NCI-H345 (cell line): ENCODE measurements at regions not wholly inside any gene's neighbourhood (a gene's known extent, or its start where the extent isn't known, plus 50 kb on each side); places are given as distances from the start of the nearest gene placed in this dataset.
"Not testable (repeated sequence)": the region's sequence is repeated elsewhere in the genome, so short reads cannot be mapped to it uniquely, and the experiment has no call there.

Source experiments
- DNase-seq: peaks from one replicate; lab custom pipeline; 2025; lab: John Stamatoyannopoulos, UW

DNA sequence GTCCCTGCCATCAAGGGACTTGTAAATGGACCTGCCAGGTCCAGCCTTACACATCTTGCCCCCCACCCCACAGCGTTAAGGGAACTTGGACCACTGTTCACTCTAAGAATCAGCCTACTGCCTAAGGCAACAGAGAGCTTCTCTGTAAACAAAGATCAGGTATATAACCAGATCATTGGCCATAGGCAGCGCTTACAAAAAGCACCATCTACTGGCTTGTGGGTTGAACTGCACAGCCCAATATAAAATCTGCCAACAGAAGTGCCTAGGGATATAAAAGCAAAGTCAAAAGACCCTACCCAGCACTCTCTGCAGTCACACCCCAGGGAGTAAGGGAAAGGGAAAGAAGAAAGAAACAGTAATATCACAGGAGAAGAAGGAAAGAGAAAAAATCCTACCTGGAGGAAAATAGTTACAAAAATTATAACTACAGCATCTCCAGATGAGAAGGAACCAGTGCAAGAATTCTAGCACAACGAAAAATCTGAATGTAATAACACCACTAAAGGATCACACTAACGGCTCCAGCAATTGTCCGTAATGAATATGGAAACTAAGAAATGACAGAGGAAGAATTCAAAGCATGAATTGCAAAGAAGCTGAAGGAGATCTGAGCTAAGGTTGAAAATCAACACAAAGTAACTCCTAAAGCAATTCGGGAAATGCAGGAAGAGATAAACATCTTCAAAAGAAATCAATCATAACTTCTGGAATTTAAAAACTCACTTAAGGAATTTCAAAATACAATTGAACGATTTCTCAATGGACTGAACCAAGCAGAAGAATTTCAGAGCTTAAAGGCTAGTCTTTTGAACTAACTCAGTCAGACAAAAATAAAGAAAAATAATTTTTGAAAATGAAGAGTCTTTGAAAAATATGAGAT lies 95.2 kb upstream of the PCED1B start:
- peak; percentile 1 for DNase-seq

GRCh38 chr12:46985816-46986215 lies 93.6 kb upstream of the PCED1B start:
- DNase-seq: no peak

DNA sequence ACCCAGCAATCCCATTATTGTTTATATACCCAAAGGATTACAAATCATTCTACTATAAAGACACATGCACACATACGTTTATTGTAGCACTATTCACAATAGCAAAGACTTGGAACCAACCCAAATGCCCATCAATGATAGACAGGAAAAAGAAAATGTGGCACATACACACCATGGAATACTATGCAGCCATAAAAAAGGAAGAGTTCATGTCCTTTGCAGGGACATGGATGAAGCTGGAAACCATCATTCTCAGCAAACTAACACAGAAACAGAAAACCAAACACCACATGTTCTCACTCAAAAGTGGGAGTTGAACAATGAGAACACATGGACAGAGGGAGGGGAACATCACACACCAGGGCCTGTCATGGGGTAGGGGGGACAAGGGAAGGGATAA lies 91.3 kb upstream of the PCED1B start:
- not testable (repeated sequence) for DNase-seq

DNA sequence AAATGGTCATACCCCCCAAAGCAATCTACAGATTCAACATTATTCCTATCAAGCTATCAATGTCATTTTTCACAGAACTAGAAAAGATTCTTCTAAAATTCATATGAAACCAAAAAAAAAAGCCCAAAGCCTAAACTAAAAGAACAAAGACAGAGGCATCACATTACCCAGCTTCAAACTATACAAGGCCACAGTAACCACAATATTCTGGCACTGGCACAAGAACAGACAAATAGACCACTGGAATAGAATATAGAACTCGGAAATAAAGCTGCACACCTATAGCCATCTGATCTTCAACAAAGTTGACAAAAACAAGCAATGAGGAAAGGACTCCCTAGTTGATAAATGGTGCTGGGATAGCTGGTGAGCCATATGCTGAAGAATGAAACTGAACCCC lies 89.2 kb upstream of the PCED1B start:
- DNase-seq: no peak

GRCh38 chr12:46992051-46992450 lies 87.4 kb upstream of the PCED1B start:
- not testable (repeated sequence) for DNase-seq

DNA sequence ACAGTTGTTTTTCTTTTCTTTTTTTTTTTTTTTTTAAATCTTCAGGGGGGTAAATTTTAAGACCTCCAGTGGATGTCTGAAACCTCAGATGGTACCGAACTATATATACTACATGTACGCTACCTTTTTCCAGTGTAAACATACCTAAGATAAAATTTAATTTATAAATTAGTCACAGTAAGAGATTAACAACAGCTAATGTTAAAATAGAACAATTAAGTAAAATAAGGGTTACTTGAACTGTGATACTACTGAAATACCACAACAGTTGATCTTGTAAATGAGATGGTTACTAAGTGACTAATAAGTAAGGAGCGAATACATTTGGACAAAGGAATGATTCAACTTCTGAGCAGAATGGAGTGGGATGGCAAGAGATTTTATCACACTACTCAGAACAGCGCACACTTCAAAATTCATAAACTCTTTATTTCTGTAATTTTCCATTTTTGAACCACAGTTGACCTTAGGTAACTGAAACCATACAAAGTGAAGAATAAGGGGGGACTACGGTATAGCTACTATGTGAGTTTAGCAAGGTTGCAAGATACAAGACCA lies 80.5 kb upstream of the PCED1B start:
- no peak for DNase-seq

DNA sequence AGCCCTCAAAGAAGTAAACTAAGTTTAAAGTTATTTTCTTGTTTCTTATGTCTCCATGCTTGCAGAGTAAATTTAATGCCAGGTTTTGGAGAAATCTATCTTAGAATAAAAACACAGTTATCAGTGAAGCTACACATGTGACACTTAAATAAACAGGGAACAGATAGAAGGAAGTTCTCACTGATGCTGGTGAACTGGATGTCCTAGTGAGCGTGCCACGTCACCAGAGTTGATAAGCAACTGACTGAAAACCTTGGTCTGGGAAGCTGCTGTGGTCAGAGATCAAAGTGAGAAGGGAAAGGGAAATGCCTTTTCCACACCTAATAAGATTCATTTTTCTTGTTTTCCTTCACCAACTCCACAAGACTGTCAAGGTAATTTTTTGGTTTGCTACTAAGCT lies 74.8 kb upstream of the PCED1B start:
- no peak for DNase-seq

DNA sequence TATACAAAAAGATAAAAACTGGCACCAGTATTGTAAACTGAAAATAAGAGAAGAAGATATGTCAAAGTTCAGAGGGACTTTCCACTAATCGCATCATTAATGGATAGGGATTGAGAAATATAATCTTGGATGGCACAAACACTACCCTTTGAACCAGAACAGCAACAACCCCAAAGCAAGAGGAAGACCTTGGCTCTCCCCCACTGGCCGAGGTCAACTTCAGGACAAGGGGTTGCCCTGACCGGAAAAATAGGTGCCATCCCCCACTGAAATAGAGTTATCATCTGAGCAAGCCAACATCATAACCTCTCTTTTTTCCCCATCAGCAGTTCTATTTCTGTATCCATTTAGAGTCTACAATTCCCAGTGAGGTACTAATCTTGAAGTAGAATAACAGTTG lies 72.4 kb upstream of the PCED1B start:
- no peak for DNase-seq

GRCh38 chr12:47012552-47012951 lies 66.9 kb upstream of the PCED1B start:
- DNase-seq: no peak

DNA sequence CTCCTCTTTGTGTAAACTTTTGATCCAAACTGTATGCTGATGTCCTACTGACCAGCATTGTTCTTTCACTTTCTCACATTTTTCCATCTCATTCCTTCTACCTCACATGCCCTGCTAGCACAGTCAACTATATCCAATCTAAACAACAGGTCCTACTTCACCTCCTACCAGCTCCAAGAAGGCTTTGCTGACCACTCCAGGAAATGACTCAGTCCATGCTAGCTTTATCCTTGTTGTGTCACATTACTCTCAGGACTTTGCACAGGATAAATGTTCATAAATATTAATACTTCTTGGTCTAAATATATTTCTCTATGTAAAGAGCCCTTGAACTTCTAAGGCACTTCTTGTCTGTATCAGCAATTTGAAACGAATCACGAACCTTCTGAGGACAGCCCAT lies 64.9 kb upstream of the PCED1B start:
- no peak for DNase-seq

GRCh38 chr12:47015381-47015780 lies 64.0 kb upstream of the PCED1B start:
- no peak for DNase-seq

- no peak for DNase-seq
Observed at GRCh38 chr12:47017041-47017713, 62.2 kb upstream of the PCED1B start.

- no peak for DNase-seq
Observed at GRCh38 chr12:47017901-47018475, 61.4 kb upstream of the PCED1B start.

GRCh38 chr12:47020211-47020821 lies 59.1 kb upstream of the PCED1B start:
- DNase-seq: no peak

GRCh38 chr12:47021298-47021697 lies 58.1 kb upstream of the PCED1B start:
- DNase-seq: peak; percentile 8

- no peak for DNase-seq
Observed at GRCh38 chr12:47022296-47022695, 57.1 kb upstream of the PCED1B start.

GRCh38 chr12:47023311-47023710 lies 56.1 kb upstream of the PCED1B start:
- DNase-seq: no peak

- DNase-seq: no peak
Observed at GRCh38 chr12:47023953-47024352, 55.5 kb upstream of the PCED1B start.

DNA sequence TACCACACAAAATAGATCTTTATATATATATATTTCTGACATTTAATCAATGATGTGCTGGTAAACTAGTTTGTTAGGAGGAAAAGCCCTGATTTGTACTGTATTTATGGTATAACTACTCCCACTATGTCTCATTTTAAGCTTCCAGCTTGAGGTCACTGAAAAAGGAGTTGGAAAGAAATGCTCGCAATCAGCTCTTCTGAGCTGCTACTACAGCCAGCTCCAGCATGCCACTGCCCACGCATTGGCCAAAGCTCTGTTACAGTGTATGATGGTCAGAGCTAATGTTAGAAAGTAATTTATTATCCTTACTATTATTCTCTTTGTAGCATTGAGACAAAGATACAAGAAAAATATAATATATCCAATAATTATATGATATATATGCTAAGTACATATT lies 55.0 kb upstream of the PCED1B start:
- no peak for DNase-seq

DNA sequence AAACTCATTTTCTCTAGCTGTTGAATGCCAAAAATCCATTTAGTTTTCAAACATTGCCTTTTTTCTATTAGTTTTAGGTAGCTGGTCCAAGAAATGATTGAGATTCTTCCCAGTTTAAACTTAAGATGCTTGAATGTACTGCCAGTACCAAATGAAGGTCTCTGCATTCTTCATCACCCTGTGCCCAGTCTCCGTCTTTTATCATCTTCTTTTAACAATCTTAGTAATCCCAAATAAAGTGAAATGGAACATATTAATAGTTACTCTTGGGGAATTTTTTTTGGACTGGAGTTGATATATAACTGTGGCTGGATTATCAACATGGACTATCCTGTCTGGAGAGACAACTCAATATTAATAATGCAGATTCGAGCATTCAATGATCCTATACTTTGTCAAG lies 54.1 kb upstream of the PCED1B start:
- no peak for DNase-seq

DNA sequence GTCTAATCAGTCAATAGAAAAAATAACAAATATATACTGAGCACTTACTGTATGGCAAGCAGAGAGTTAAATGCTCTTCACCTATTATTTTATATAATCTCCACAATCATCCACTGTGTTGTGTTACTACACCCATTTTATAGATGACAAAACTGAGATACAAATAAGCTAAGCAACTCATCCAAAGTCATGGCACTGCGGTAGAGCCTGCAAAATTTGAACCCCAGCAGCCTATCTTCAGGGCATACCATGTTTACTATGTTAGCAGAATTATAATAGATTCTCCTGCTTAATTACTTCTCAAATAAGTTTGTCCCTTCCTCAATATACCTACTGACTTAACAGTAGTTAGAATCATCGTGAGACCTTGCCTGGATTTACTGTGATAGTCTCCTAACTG lies 53.6 kb upstream of the PCED1B start:
- no peak for DNase-seq

DNA sequence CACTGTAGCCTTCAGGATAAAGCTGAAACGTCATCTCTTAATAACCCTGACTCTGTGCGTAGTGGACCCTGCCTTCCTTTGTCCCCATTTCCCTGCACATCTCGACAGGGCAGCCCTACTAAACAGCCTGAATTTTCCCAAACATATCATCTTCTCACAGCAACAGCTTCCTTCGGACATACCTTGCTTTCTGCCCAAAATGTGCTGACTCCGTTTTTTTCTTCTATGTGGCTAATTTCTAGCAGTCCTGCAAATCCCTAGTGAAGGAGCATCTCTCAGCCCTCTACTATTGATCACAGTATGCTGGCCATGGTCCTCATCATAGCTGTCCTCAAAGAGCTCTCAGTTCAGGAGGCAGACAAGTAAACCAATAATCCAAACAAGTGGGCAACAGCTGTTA lies 53.1 kb upstream of the PCED1B start:
- DNase-seq: no peak
